IPS-NIHi7 (cell line): ENCODE measurements at regions not wholly inside any gene's neighbourhood (a gene's known extent, or its start where the extent isn't known, plus 50 kb on each side); places are given as distances from the start of the nearest gene placed in this dataset.
"Not testable (repeated sequence)": the region's sequence is repeated elsewhere in the genome, so short reads cannot be mapped to it uniquely, and the experiment has no call there.

Experiments
- DNase-seq: peaks from one replicate; pipeline ENCODE4 v3.0.0; 2012; ENCODE audit warnings: mixed read lengths; ENCODE audit errors: extremely low spot score

- no peak for DNase-seq
These were observed 639.4 kb upstream of the TBX3 start for GRCh38 chr12:115323223-115323905.

- DNase-seq = no peak
These were observed 638.3 kb upstream of the TBX3 start for GRCh38 chr12:115322275-115322674.

GRCh38 chr12:115320967-115321366, 637.0 kb upstream of the TBX3 start:
- DNase-seq = no peak

GRCh38 chr12:115320451-115320850, 636.5 kb upstream of the TBX3 start:
- no peak for DNase-seq

GRCh38 chr12:115319446-115320040, 635.6 kb upstream of the TBX3 start:
- DNase-seq = no peak

GRCh38 chr12:115313929-115314328, 630.0 kb upstream of the TBX3 start:
- no peak for DNase-seq

DNA sequence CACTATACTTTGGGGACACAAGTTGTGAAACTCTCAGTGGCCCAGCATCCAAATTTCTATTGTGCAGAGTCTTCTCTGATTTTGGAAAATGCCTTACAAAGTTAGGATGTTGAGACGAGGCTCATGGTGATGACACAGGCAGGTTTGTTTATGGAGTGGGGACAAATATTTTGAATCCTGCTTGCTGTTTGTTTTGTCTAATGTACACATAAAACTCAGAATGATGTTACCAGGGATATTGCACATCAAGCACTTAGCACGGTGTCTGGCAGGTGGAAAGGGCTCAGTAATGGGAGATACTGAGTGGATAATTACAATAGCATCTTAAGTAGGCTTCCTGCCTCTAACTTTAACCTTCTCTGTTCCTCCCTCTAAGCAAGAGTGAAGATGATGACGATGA, 628.9 kb upstream of the TBX3 start:
- no peak for DNase-seq

- DNase-seq = no peak
These were observed 627.9 kb upstream of the TBX3 start for GRCh38 chr12:115311875-115312274.

DNA sequence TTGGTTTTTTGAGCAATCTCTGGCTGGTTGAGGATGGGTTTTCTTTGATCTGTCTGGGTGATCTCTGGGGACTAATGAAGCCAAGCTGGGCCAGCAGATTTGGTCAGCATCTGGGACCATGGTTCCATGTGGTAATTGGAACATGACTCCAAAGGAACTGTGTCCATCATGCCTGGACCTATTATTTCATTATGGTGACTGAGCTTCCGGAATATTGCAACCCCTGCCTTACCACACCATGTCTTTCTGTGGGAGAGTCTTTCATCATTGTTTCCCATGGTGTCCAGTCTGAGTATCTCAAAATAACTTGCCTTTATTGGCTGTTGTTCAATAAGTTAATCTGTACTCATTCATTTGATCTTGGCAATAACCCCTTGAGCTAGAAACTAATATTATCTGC, 624.9 kb upstream of the TBX3 start:
- DNase-seq = no peak

- DNase-seq = no peak
These were observed 622.4 kb upstream of the TBX3 start for GRCh38 chr12:115306380-115306779.

- DNase-seq = no peak
These were observed 621.9 kb upstream of the TBX3 start for GRCh38 chr12:115305867-115306266.

GRCh38 chr12:115305275-115305674, 621.3 kb upstream of the TBX3 start:
- no peak for DNase-seq

DNA sequence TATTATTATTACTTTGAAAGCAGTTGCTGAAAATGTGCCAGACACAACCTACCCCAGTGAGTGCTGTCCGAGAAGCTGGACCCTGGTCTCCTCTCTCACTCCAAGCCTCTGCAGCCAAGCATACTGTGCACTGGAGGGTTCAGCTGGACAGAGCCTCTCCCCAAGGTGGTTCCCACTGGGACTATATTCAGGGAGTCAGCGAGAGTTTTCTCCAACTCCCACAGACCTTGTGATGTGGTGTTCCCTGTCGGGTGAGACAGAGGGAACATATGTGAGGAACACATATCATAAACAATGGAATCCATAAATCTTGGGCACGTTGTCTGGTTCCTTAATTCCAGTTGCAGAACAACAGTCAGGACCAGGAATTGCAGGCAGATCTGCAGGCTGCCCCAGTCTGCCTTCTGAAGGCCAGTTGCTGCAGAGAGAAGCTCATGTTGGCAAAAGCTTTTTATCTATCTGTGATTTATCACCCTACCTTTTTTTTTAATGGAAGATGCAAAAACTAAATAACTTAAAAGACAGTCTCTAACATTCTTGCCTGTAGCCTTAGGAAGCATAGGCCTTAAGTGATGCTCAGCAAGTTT, 619.8 kb upstream of the TBX3 start:
- DNase-seq = no peak

DNA sequence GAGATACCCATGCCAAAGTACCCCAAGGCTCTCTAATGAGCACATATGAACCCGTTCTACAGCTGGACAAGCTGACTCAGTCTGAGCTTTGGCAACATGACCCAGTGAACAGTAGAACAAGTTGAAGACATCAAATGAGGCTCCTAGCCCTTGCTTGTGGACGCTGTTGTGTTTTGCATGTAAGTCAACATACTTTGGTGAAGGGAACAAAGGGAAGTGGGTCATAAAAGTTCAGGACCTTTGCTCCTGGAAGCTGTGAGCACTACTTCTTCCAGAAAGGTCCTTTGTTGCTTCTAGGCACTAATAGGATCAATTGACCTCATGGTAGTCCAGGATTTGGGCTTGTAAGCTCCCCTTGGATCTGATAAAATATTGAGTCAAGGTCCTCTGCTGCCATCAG, 613.5 kb upstream of the TBX3 start:
- no peak for DNase-seq

- no peak for DNase-seq
These were observed 612.7 kb upstream of the TBX3 start for GRCh38 chr12:115296613-115297198.

GRCh38 chr12:115295886-115296285, 611.9 kb upstream of the TBX3 start:
- no peak for DNase-seq

- no peak for DNase-seq
These were observed 610.6 kb upstream of the TBX3 start for GRCh38 chr12:115294453-115295133.

DNA sequence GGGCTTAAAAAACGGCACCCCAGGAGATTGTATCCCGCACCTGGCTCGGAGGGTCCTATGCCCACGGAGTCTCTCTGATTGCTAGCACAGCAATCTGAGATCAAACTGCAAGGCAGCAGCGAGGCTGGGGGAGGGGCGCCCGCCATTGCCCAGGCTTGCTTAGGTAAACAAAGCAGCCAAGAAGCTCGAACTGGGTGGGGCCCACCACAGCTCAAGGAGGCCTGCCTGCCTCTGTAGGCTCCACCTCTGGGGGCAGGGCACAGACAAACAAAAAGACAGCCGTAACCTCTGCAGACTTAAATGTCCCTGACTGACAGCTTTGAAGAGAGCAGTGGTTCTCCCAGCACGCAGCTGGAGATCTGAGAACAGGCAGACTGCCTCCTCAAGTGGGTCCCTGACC, 601.5 kb upstream of the TBX3 start:
- DNase-seq = not testable (repeated sequence)

GRCh38 chr12:115273456-115273855, 589.5 kb upstream of the TBX3 start:
- DNase-seq = no peak

- DNase-seq = no peak
These were observed 584.5 kb upstream of the TBX3 start for GRCh38 chr12:115268451-115268850.

GRCh38 chr12:115267891-115268290, 583.9 kb upstream of the TBX3 start:
- DNase-seq = no peak

DNA sequence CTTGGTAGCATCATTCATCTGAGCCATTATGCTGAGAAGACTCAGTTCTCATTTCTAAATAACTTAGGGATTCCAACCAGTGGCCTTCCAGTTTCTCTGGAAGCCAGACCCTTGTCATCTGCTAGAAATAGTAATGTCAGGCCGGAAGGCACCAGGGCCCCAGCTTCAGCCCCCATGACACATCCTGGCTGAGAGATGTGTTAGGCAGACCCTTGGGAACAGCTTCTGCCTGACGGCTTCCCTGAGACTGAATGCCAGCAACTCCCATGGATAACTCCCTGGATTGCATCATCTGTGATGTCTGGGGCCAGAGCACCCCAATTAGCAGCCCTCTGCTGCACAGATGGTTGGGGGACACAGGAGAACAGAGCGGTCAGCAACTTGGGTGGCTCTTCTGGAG, 583.5 kb upstream of the TBX3 start:
- no peak for DNase-seq

- DNase-seq = no peak
These were observed 580.6 kb upstream of the TBX3 start for GRCh38 chr12:115264605-115265004.
